ENCODE measurements at regions not wholly inside any gene's neighbourhood (a gene's known extent, or its start where the extent isn't known, plus 50 kb on each side); places are given as distances from the start of the nearest gene placed in this dataset.

DNA sequence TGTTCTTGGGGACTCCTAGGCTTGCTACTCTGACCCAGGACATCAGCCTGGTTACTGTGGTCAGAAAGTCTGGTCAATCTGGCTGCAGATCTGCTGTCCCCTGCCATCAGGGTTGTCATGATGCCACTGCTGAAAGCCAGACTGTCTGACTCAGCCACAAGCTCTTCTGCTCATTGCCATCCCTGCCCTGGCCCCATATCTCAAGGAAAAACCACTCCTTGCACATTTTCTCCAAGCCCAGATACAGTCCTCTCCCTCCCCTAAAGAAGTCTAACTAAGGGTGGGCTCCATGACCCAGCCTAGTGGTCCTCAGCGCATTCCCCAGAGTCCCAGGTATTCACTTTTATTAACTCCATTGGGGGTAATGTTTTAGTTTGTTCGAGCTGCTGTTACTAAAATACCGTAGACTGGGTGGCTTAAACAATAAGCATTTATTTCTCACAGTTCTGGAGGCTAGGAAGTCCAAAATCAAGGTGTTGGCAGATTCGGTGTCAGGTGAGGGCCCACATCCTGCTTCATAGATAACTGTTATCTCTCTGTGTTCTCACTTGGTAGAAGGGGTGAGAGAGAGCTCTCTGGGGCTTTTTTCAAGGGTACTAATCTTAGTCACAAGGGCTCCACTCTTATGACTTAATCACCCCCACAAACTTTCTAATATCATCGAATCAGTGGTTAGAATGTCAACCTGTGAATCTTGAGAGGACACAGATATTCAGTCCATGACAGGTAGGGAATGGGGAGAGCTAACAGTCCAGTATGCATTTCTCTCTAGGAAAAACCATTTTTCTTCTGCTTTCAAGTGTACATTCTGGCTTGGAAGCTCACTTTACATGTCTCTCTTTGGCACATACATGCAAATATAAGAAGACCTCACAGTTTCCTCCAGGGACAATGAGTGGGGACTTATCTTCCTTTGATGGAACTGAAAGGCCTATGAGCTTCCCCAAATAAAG lies 94.8 kb upstream of the CXCR4 start:
- DNase-seq (ENCODE audit: low read depth in 1 of 2, low spot score in 1 of 2) = no peak
- H3K27ac ChIP-seq (replicated peaks) = peak overlapping the region; percentile 76
- no peak overlapping the region for H3K4me3 ChIP-seq (replicated peaks; ENCODE audit: insufficient read depth, low read length)

DNA sequence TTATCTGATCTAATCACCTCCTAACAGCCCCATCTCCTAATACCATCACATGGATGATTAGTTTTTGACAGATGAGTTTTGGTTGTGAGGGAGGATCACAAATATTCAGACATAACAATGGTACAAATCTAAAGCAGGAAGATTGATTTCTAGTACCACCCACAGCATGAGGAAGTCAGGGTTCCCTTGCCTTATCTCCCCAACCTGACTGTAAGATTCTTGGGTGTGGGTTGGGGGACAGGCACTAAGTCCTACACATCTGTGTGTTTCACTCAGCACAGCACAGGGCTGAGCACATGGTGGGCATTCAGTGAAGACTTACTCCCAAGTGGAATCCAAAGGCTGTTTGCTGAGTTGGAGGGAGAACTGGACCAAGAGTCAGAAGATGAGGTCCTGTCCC lies 93.8 kb upstream of the CXCR4 start:
- Histone ChIP-seq H3K27me3 (ENCODE audit: insufficient read depth, poor library complexity, severe bottlenecking) (no peaks in the 10 kb centered on the region), H3K27ac (replicated peaks) (0 out of 2 replicates have a peak overlapping the region, but pooled peaks have one; percentile 2), H3K4me3 (replicated peaks; ENCODE audit: insufficient read depth, low read length) (no peak overlapping the region)
- peak in 1 of 2 experiments; percentile 41 for DNase-seq (ENCODE audit: low read depth in 1 of 2, low spot score in 1 of 2)
- TF ChIP-seq, protein P1, sequence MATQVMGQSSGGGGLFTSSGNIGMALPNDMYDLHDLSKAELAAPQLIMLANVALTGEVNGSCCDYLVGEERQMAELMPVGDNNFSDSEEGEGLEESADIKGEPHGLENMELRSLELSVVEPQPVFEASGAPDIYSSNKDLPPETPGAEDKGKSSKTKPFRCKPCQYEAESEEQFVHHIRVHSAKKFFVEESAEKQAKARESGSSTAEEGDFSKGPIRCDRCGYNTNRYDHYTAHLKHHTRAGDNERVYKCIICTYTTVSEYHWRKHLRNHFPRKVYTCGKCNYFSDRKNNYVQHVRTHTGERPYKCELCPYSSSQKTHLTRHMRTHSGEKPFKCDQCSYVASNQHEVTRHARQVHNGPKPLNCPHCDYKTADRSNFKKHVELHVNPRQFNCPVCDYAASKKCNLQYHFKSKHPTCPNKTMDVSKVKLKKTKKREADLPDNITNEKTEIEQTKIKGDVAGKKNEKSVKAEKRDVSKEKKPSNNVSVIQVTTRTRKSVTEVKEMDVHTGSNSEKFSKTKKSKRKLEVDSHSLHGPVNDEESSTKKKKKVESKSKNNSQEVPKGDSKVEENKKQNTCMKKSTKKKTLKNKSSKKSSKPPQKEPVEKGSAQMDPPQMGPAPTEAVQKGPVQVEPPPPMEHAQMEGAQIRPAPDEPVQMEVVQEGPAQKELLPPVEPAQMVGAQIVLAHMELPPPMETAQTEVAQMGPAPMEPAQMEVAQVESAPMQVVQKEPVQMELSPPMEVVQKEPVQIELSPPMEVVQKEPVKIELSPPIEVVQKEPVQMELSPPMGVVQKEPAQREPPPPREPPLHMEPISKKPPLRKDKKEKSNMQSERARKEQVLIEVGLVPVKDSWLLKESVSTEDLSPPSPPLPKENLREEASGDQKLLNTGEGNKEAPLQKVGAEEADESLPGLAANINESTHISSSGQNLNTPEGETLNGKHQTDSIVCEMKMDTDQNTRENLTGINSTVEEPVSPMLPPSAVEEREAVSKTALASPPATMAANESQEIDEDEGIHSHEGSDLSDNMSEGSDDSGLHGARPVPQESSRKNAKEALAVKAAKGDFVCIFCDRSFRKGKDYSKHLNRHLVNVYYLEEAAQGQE (IDR thresholded peaks at IDR 0.05; ENCODE audit: insufficient replicate concordance, low read depth) = no peak
- TF ChIP-seq SPI1 (IDR thresholded peaks at IDR 0.05; ENCODE audit: borderline replicate concordance, low read depth) (peak; percentile 59; the same call in 1 of the 2 replicates), GABPA (IDR thresholded peaks at IDR 0.05; ENCODE audit: low read depth) (no peak), POLR2AphosphoS5 (IDR thresholded peaks at IDR 0.05; ENCODE audit: low read depth) (no peak)
- TF ChIP-seq, protein P2, sequence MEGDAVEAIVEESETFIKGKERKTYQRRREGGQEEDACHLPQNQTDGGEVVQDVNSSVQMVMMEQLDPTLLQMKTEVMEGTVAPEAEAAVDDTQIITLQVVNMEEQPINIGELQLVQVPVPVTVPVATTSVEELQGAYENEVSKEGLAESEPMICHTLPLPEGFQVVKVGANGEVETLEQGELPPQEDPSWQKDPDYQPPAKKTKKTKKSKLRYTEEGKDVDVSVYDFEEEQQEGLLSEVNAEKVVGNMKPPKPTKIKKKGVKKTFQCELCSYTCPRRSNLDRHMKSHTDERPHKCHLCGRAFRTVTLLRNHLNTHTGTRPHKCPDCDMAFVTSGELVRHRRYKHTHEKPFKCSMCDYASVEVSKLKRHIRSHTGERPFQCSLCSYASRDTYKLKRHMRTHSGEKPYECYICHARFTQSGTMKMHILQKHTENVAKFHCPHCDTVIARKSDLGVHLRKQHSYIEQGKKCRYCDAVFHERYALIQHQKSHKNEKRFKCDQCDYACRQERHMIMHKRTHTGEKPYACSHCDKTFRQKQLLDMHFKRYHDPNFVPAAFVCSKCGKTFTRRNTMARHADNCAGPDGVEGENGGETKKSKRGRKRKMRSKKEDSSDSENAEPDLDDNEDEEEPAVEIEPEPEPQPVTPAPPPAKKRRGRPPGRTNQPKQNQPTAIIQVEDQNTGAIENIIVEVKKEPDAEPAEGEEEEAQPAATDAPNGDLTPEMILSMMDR (IDR thresholded peaks at IDR 0.05; ENCODE audit: insufficient read depth, low read length) = no peak

More for the DNA sequence above, 94.8 kb upstream of the CXCR4 start:
- TF ChIP-seq GABPA (IDR thresholded peaks at IDR 0.05; ENCODE audit: low read depth) = no peak
- H3K27me3 ChIP-seq (ENCODE audit: insufficient read depth, poor library complexity, severe bottlenecking) = no peaks in the 10 kb centered on the region

DNA sequence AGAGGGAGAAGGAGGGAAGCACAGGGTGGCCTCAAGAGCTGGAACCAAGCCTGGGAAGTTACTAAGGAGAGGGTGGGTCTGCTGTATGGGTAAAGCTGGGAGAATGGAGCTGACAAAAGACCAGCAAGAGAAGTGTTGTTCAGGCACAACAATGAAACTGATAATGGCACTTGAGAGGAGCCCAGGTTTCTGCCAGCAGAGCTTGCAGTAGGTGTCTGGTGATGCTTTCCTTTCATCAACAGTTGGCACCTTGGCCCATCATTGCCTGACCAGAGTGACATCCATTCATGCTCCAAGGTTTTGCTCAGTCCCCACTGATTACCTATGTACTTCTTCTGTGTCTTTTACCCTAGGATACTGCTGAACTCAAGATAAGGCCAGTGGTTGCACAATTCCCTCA lies 92.9 kb upstream of the CXCR4 start:
- TF ChIP-seq POLR2AphosphoS5 (IDR thresholded peaks at IDR 0.05; ENCODE audit: low read depth) (no peak), GABPA (IDR thresholded peaks at IDR 0.05; ENCODE audit: low read depth) (no peak), SPI1 (IDR thresholded peaks at IDR 0.05; ENCODE audit: borderline replicate concordance, low read depth) (no peak)
- TF ChIP-seq, protein P2 (IDR thresholded peaks at IDR 0.05; ENCODE audit: insufficient read depth, low read length) = no peak
- TF ChIP-seq, protein P1 (IDR thresholded peaks at IDR 0.05; ENCODE audit: insufficient replicate concordance, low read depth) = no peak
- DNase-seq (ENCODE audit: low read depth in 1 of 2, low spot score in 1 of 2) = no peak
- Histone ChIP-seq H3K27ac (replicated peaks) (peak overlapping the region; percentile 27), H3K27me3 (ENCODE audit: insufficient read depth, poor library complexity, severe bottlenecking) (no peaks in the 10 kb centered on the region), H3K4me3 (replicated peaks; ENCODE audit: insufficient read depth, low read length) (no peak overlapping the region)

DNA sequence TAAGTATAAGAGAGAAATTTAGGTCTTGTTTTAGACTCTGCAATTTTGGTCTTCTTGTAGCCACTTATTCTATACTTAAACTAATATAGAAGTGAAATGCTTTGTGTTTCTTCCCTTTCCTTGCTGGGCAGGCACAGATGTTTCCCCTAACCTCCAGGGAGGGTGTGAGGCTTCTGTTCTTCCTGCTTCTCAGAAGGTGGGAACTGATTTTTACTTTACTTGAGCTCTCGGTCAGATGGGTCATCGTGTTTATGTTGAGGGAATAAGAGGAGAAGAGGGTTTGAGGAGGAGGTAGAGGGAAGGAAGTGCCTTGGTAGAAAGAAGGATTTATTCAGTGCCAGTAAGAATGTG lies 92.5 kb upstream of the CXCR4 start:
- no peak overlapping the region for H3K4me3 ChIP-seq (replicated peaks; ENCODE audit: insufficient read depth, low read length)
- peak in 1 of 2 experiments; percentile 57 for DNase-seq (ENCODE audit: low read depth in 1 of 2, low spot score in 1 of 2)
- peak overlapping the region; percentile 27 for H3K27ac ChIP-seq (replicated peaks)
- no peaks in the 10 kb centered on the region for H3K27me3 ChIP-seq (ENCODE audit: insufficient read depth, poor library complexity, severe bottlenecking)
- TF ChIP-seq POLR2AphosphoS5 (IDR thresholded peaks at IDR 0.05; ENCODE audit: low read depth) (no peak), GABPA (IDR thresholded peaks at IDR 0.05; ENCODE audit: low read depth) (no peak), SPI1 (IDR thresholded peaks at IDR 0.05; ENCODE audit: borderline replicate concordance, low read depth) (no peak)
- TF ChIP-seq, protein P1 (IDR thresholded peaks at IDR 0.05; ENCODE audit: insufficient replicate concordance, low read depth) = no peak
- TF ChIP-seq, protein P2 (IDR thresholded peaks at IDR 0.05; ENCODE audit: insufficient read depth, low read length) = no peak
